ENCODE measurements at regions not wholly inside any gene's neighbourhood (a gene's known extent, or its start where the extent isn't known, plus 50 kb on each side); places are given as distances from the start of the nearest gene placed in this dataset.
A peak's percentile ranks its signal among the peaks of the same experiment; 100 is the strongest.
"Not testable (repeated sequence)": the region's sequence is repeated elsewhere in the genome, so short reads cannot be mapped to it uniquely, and the experiment has no call there.

GRCh38 chr10:42992156-42992956 lies 84.5 kb upstream of the RET start:
- H3K27ac Mint-ChIP-seq = no peak overlapping the region
- H3K36me3 Mint-ChIP-seq = no peaks in the 10 kb centered on the region
- no peak for ATAC-seq (ENCODE audit: low read depth in 2 of 2)
- no peak overlapping the region for H3K4me3 Mint-ChIP-seq
- no peak for DNase-seq
- no peaks in the 10 kb centered on the region for H3K4me1 Mint-ChIP-seq
- no peaks in the 10 kb centered on the region for H3K9me3 Mint-ChIP-seq
- H3K27me3 Mint-ChIP-seq = no peaks in the 10 kb centered on the region

GRCh38 chr10:42992957-42993390 lies 83.9 kb upstream of the RET start:
- no peaks in the 10 kb centered on the region for H3K36me3 Mint-ChIP-seq
- no peak overlapping the region for H3K4me3 Mint-ChIP-seq
- H3K27ac Mint-ChIP-seq = no peak overlapping the region
- no peaks in the 10 kb centered on the region for H3K27me3 Mint-ChIP-seq
- DNase-seq (no peak), ATAC-seq (ENCODE audit: low read depth in 2 of 2) (no peak)
- H3K4me1 Mint-ChIP-seq = no peaks in the 10 kb centered on the region
- H3K9me3 Mint-ChIP-seq = no peaks in the 10 kb centered on the region

DNA sequence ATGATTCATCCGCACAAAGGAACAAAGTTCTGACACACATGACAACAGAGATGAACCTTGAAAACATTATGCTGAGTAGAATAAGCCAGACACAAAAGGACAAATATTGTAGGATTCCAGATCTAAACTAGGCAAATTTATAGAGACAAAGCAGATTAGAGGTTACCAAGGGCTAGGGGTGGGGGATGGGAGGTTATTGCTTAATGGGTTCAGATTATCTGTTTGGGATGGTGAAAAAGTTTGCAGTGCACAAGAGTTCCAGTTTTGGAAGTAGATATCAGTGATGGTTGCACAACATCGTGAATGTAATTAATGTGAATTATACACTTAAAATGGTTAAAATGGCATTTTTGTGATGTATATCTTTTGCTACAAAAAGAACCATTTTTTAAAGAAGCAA lies 82.0 kb upstream of the RET start:
- H3K4me1 Mint-ChIP-seq; H3K9me3 Mint-ChIP-seq; H3K27me3 Mint-ChIP-seq; DNase-seq; H3K27ac Mint-ChIP-seq; H3K4me3 Mint-ChIP-seq; H3K36me3 Mint-ChIP-seq; ATAC-seq (ENCODE audit: low read depth in 2 of 2): not testable (repeated sequence)

DNA sequence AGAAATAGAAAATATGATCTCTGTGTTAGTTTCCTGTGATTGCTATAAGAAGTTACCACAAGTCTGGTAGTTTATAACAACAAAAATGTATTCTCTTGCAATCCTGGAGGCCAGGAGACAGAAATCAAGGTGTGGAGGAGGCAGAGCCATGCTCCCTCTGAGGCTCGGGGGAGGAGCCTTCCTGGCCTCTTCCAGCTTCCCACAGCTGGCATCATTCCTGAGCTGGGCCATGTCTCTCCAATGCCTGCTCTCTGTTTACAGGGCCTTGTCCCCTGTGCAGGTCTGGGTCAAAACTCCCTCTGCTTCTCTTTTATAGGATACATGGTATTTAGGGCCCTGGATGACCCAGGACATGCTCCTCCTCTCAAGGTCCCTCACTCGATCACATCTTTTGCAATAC lies 81.3 kb upstream of the RET start:
- no peak overlapping the region for H3K4me3 Mint-ChIP-seq
- H3K9me3 Mint-ChIP-seq = no peaks in the 10 kb centered on the region
- DNase-seq (no peak), ATAC-seq (ENCODE audit: low read depth in 2 of 2) (no peak)
- no peaks in the 10 kb centered on the region for H3K36me3 Mint-ChIP-seq
- no peaks in the 10 kb centered on the region for H3K4me1 Mint-ChIP-seq
- no peaks in the 10 kb centered on the region for H3K27me3 Mint-ChIP-seq
- H3K27ac Mint-ChIP-seq = no peak overlapping the region

DNA sequence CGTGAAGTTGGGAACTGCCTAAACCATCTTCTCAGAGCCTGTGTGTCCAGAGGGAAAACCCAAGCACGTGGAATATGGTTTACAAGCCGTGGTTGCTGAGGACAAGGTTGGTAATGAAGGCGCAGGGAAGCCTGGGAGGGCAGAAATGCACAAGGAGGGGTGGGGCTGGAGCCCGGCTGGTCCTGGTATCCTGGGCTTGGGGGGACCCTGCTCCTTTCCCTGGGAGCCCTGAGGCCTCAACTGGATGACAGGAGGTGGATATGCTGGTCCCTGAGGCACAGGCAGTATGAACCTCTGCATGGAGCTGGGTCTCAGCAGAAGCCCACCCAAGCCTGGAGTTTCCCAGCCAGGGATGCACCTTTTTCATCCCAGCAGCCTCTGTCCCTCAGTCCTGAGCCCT lies 80.3 kb upstream of the RET start:
- Mint-ChIP-seq H3K36me3 (no peaks in the 10 kb centered on the region), H3K27ac (no peak overlapping the region), H3K9me3 (peaks cover 0 to 1% (median 0%) of the 10 kb centered on the region in 7 donors), H3K4me3 (no peak overlapping the region), H3K27me3 (no peaks in the 10 kb centered on the region), H3K4me1 (no peaks in the 10 kb centered on the region)
- ATAC-seq (ENCODE audit: low read depth in 2 of 2) (no peak), DNase-seq (no peak)

- ATAC-seq (ENCODE audit: low read depth in 2 of 2) = no peak
- no peaks in the 10 kb centered on the region for H3K36me3 Mint-ChIP-seq
- no peaks in the 10 kb centered on the region for H3K4me1 Mint-ChIP-seq
- no peak overlapping the region for H3K27ac Mint-ChIP-seq
- H3K4me3 Mint-ChIP-seq = no peak overlapping the region
- H3K9me3 Mint-ChIP-seq = peaks cover 0 to 1% (median 0%) of the 10 kb centered on the region in 7 donors
- H3K27me3 Mint-ChIP-seq = no peaks in the 10 kb centered on the region
- DNase-seq = no peak
Measured at GRCh38 chr10:42997151-42997848, 79.6 kb upstream of the RET start.

- Mint-ChIP-seq H3K27me3 (no peaks in the 10 kb centered on the region), H3K27ac (no peak overlapping the region), H3K9me3 (peaks cover 0 to 1% (median 0%) of the 10 kb centered on the region in 7 donors), H3K36me3 (no peaks in the 10 kb centered on the region), H3K4me1 (no peaks in the 10 kb centered on the region), H3K4me3 (no peak overlapping the region)
- no peak for ATAC-seq (ENCODE audit: low read depth in 2 of 2)
- DNase-seq = no peak
Measured at GRCh38 chr10:42997849-42998165, 79.1 kb upstream of the RET start.

- no peaks in the 10 kb centered on the region for H3K4me1 Mint-ChIP-seq
- no peak overlapping the region for H3K27ac Mint-ChIP-seq
- ATAC-seq (ENCODE audit: low read depth in 2 of 2) (no peak), DNase-seq (no peak)
- peaks cover 0 to 2% (median 0%) of the 10 kb centered on the region in 7 donors for H3K9me3 Mint-ChIP-seq
- H3K27me3 Mint-ChIP-seq = no peaks in the 10 kb centered on the region
- no peaks in the 10 kb centered on the region for H3K36me3 Mint-ChIP-seq
- no peak overlapping the region for H3K4me3 Mint-ChIP-seq
Measured at GRCh38 chr10:42998481-42999384, 78.1 kb upstream of the RET start.

DNA sequence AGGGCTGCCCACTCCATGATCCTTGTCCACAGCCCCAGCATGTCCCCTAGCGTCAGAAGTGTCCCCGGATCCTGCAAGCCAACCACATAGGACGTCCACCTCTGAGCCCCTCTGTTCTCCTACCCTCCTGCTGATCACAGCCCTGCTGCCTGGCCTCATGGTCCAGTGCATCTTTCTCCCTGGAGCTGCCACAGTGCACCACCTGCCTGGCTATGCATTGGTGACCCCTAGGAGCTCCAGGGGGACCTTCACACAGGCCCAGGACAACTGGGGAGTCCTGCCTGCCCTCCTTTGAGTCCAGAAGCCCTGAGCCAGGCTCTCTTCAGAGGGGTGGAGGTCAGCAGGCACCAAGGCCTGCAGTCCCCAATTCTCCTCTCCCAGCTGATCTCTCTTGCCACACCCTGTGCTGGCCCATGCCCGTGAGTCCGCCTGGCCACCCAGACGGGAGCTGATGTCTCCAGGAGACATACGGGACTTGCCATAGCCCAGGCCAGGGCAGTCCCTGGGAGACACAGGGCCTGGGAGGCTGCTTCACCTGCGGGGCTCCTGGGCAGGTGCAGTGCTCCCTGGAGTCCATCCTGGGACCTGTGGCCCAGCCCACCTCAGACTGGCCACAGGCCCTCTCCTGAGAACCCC lies 77.4 kb upstream of the RET start:
- Mint-ChIP-seq H3K9me3 (peaks cover 0 to 5% (median 1%) of the 10 kb centered on the region in 7 donors), H3K27me3 (no peaks in the 10 kb centered on the region), H3K27ac (peak overlapping the region in 1 of 6 donors; percentile 26), H3K4me1 (no peaks in the 10 kb centered on the region), H3K4me3 (no peak overlapping the region), H3K36me3 (no peaks in the 10 kb centered on the region)
- ATAC-seq (ENCODE audit: low read depth in 2 of 2) (no peak), DNase-seq (no peak)

DNA sequence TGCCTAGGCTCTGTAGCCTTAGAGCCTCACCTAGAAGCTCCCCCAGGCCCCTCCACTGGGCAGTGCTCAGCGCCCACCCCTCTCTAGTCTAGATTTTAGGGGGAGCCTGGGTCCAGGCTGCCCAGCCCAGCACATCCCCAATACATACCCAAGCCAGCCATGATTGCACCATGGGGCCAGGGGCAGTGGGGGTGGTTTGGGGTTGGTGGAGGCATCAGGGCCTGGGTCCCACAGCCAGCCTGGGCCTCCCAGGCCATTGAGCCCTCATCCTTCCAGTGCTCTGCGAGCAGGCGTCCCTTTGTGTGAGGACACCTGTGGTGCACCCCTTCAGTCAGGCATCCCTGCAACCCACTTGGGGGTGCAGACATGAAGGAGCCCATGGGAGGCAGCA lies 76.9 kb upstream of the RET start:
- H3K27me3 Mint-ChIP-seq = no peaks in the 10 kb centered on the region
- no peak overlapping the region for H3K27ac Mint-ChIP-seq
- H3K9me3 Mint-ChIP-seq = peaks cover 0 to 5% (median 1%) of the 10 kb centered on the region in 7 donors
- H3K36me3 Mint-ChIP-seq = no peaks in the 10 kb centered on the region
- no peak for ATAC-seq (ENCODE audit: low read depth in 2 of 2)
- no peak for DNase-seq
- H3K4me3 Mint-ChIP-seq = no peak overlapping the region
- no peaks in the 10 kb centered on the region for H3K4me1 Mint-ChIP-seq

DNA sequence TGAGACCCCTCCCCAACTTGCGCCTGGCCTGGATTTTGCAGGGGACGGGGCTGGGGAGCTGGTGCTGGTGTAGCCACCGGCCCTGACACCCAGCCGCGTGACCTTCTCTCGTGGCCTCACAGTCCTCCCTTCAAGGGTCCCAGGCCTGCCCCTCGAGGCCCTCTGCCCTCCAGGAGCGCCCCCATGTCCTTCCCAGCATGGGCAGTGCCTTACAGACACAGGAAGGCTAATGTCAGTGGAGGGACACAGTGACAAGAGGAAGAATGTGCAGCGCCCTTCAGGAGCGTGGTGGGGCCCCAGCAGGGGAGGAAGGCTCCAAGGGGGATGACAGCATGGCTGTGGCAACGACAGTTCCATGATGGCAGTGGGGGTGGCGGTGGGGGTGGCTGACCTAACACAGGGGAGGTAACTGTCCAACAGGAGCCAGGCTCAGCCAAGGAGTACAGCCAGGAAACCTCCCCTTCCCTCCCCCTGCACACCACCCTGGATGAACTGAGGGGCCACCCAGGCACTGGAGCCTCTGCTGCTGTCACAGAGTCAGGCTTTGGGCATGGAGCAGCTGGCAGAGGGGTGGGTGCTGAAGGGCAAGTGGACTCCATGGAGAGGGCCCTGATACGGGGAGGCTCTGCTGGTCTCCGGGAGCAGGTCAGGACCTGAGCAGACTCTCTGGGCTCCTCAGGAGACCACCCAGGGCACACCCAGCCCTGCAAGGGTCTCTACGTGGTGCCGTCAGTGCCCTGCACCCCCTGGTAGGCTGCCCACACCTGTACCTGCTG lies 76.0 kb upstream of the RET start:
- H3K4me1 Mint-ChIP-seq = no peaks in the 10 kb centered on the region
- no peak for ATAC-seq (ENCODE audit: low read depth in 2 of 2)
- no peaks in the 10 kb centered on the region for H3K27me3 Mint-ChIP-seq
- peaks cover 0 to 5% (median 1%) of the 10 kb centered on the region in 7 donors for H3K9me3 Mint-ChIP-seq
- no peak overlapping the region for H3K4me3 Mint-ChIP-seq
- DNase-seq = no peak
- H3K27ac Mint-ChIP-seq = no peak overlapping the region
- no peaks in the 10 kb centered on the region for H3K36me3 Mint-ChIP-seq

DNA sequence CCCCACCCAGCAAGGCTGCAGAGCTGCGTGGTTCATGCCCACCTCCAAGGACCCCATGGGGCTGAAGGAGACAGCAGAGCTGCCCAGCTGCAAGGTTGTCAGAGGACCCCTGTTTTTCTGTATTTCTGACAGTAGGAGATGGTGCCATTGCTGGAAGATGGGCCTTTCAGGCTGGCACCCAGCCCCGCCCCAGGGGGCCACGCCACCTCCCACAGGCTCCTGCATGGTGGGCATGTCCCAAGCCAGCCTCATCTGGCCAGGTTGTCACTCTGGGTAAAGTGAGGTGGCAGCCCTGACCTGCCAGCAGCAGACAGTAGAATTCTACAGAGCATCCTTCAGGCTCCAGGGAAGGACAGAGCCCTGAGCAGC lies 75.5 kb upstream of the RET start:
- Mint-ChIP-seq H3K27me3 (no peaks in the 10 kb centered on the region), H3K4me1 (no peaks in the 10 kb centered on the region), H3K9me3 (peaks cover 0 to 5% (median 1%) of the 10 kb centered on the region in 7 donors), H3K36me3 (no peaks in the 10 kb centered on the region), H3K27ac (no peak overlapping the region), H3K4me3 (no peak overlapping the region)
- ATAC-seq (ENCODE audit: low read depth in 2 of 2) (no peak), DNase-seq (no peak)

DNA sequence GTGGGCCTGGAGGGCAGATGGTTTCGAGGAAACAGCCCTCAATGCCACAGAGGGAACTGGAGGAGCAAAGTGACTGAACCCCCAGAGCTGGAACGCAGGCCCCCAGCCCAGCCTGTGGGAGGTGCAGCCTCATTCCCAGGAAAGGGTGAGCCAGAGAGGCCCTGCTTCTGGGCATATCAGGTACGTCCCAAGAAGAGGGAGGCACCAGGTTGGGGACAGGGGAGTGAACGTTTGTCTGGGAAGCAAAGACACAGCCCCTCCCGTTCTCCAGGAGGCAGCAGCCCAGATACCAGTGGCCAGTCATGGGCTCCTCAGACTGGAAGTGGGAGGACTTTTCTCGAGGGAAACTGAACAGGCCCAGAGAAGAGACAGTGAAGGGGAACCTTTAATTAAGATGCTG lies 74.3 kb upstream of the RET start:
- Mint-ChIP-seq H3K27ac (no peak overlapping the region), H3K4me1 (no peaks in the 10 kb centered on the region), H3K9me3 (peaks cover 0 to 5% (median 1%) of the 10 kb centered on the region in 7 donors), H3K36me3 (no peaks in the 10 kb centered on the region), H3K27me3 (no peaks in the 10 kb centered on the region), H3K4me3 (no peak overlapping the region)
- no peak for DNase-seq
- ATAC-seq (ENCODE audit: low read depth in 2 of 2) = no peak
